ENCODE measurements at regions not wholly inside any gene's neighbourhood (a gene's known extent, or its start where the extent isn't known, plus 50 kb on each side); places are given as distances from the start of the nearest gene placed in this dataset.

DNA sequence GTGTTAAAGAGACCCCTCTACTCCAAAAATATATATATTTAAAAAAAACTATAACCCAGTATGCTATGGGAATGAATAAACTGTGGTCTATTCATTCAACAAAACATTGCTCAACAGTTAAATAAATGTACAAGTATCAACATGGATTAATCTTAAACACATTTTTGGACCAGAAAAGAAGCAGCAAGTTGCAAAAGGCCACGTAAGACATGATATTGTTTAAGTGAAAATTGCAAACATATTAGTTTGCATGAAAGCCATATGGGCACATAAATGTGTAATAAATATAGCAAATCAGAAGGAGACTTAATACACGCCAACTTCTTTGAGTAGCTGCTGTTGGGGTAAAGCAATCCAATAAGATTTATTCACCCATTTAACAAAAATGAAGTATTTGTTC, 321.5 kb downstream of the FBXO15 start:
- no peak overlapping the region for H3K27ac ChIP-seq (ENCODE audit: insufficient read length, low read depth, low read length)
- no peak overlapping the region for H3K56ac ChIP-seq (ENCODE audit: insufficient read length, low read depth, low read length)
- no peaks in the 10 kb centered on the region for H4K20me1 ChIP-seq (ENCODE audit: control insufficient read depth, insufficient read depth, insufficient read length)
- H3T11ph ChIP-seq (ENCODE audit: low read length): no peak overlapping the region
- no CpG with 5 or more reads among the region's 2 CpGs for WGBS (ENCODE audit: extremely low coverage, insufficient read length, low lambda C conversion rate)
- H4K8ac ChIP-seq (replicated peaks; ENCODE audit: insufficient read length, low read depth, low read length): no peak overlapping the region
- H2AK5ac ChIP-seq (ENCODE audit: insufficient read length, low read length): no peak overlapping the region
- TF ChIP-seq, protein P1, sequence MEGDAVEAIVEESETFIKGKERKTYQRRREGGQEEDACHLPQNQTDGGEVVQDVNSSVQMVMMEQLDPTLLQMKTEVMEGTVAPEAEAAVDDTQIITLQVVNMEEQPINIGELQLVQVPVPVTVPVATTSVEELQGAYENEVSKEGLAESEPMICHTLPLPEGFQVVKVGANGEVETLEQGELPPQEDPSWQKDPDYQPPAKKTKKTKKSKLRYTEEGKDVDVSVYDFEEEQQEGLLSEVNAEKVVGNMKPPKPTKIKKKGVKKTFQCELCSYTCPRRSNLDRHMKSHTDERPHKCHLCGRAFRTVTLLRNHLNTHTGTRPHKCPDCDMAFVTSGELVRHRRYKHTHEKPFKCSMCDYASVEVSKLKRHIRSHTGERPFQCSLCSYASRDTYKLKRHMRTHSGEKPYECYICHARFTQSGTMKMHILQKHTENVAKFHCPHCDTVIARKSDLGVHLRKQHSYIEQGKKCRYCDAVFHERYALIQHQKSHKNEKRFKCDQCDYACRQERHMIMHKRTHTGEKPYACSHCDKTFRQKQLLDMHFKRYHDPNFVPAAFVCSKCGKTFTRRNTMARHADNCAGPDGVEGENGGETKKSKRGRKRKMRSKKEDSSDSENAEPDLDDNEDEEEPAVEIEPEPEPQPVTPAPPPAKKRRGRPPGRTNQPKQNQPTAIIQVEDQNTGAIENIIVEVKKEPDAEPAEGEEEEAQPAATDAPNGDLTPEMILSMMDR (conservative IDR thresholded peaks at IDR 0.05): no peak
- no peaks in the 10 kb centered on the region for H3K9me3 ChIP-seq (ENCODE audit: control insufficient read depth, low read depth, low read length)
- Mint-ChIP-seq H3K4me1 (peaks cover 4 to 5% of the 10 kb centered on the region in 2 experiments; a peak in 3 of 4 replicates), H3K27me3 (ENCODE audit: low read depth) (peaks cover 20% of the 10 kb centered on the region), H3K36me3 (ENCODE audit: insufficient read depth in 1 of 3, low read depth in 3 of 3) (no peaks in the 10 kb centered on the region), H3K27ac (no peak overlapping the region), H3K9me3 (peaks cover 0 to 3% of the 10 kb centered on the region in 2 experiments; a peak in 3 of 5 replicates), H3K4me3 (no peak overlapping the region)
- no peak overlapping the region for H2BK5ac ChIP-seq (ENCODE audit: insufficient read length, low read length)
- H3K79me2 ChIP-seq (ENCODE audit: insufficient read depth, low read length): no peaks in the 10 kb centered on the region
- H3K27me3 ChIP-seq (ENCODE audit: insufficient read depth, low read length): no peaks in the 10 kb centered on the region
- no peak overlapping the region for H2BK120ac ChIP-seq (ENCODE audit: low read depth, low read length, poor library complexity, severe bottlenecking)
- no peak for DNase-seq
- no peak overlapping the region for H2BK20ac ChIP-seq (ENCODE audit: low read depth, low read length, poor library complexity, severe bottlenecking)
- no peak overlapping the region for H4K5ac ChIP-seq (ENCODE audit: insufficient read length, low read depth, low read length)
- H3K9ac ChIP-seq (ENCODE audit: extremely low read depth, insufficient read length, low read length): no peak overlapping the region
- no peaks in the 10 kb centered on the region for H3K79me1 ChIP-seq (ENCODE audit: insufficient read depth, low read depth, low read length, poor library complexity, severe bottlenecking)
- H2BK12ac ChIP-seq (ENCODE audit: insufficient read length, low read depth, low read length): no peak overlapping the region
- H3K23me2 ChIP-seq (ENCODE audit: insufficient read length, low read depth, low read length, poor library complexity, severe bottlenecking): no peaks in the 10 kb centered on the region
- no peak overlapping the region for H4K91ac ChIP-seq (ENCODE audit: insufficient read length, low read depth, low read length)
- no peak overlapping the region for H3K14ac ChIP-seq (ENCODE audit: insufficient read depth, low read length)
- no peak overlapping the region for H3K18ac ChIP-seq (ENCODE audit: insufficient read length, low read depth, low read length)
- no peak overlapping the region for H2AFZ ChIP-seq (ENCODE audit: low read length)
- H3K4me2 ChIP-seq (ENCODE audit: insufficient read depth, insufficient read length, low read length): no peak overlapping the region
- no peak overlapping the region for H2BK15ac ChIP-seq (ENCODE audit: low read depth, low read length)
- H3K23ac ChIP-seq (ENCODE audit: insufficient read length, low read depth, low read length): no peak overlapping the region
- H3K4ac ChIP-seq (ENCODE audit: low read depth, low read length): no peak overlapping the region
- no peaks in the 10 kb centered on the region for H3K4me1 ChIP-seq (ENCODE audit: insufficient read depth, low read length)

Measured in H9 (cell line).